Activated CD4-positive, alpha-beta T cell treated with anti-CD3 and anti-CD28 coated beads, Interleukin-2, amount 50 U/mL, for 16 hours (primary cell): ENCODE measurements at regions not wholly inside any gene's neighbourhood (a gene's known extent, or its start where the extent isn't known, plus 50 kb on each side); places are given as distances from the start of the nearest gene placed in this dataset.
"Not testable (repeated sequence)": the region's sequence is repeated elsewhere in the genome, so short reads cannot be mapped to it uniquely, and the experiment has no call there.

ENCODE experiments used
- DNase-seq: peaks from one replicate; pipeline ENCODE4 v3.0.0-alpha.2; 2020

DNA sequence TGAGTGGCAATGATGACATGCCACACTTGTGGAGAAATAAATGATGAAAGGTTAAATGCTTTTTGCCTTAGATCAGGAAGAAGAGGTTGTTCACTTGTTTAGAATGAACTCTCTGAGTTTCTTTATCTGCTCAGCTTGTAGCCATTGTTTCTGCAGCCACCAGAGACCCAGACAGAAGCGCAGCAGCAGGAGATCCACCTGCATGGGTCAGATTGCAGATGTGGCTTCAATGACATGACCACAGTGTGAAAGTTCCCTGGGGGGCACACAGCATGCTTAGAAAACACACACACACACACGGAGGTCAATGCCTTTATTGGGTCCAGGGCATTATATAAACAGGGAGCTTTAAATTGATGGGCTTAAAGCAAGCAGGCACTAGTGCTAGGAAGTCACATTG, 129.0 kb upstream of the ZNF658 start:
- not testable (repeated sequence) for DNase-seq

DNA sequence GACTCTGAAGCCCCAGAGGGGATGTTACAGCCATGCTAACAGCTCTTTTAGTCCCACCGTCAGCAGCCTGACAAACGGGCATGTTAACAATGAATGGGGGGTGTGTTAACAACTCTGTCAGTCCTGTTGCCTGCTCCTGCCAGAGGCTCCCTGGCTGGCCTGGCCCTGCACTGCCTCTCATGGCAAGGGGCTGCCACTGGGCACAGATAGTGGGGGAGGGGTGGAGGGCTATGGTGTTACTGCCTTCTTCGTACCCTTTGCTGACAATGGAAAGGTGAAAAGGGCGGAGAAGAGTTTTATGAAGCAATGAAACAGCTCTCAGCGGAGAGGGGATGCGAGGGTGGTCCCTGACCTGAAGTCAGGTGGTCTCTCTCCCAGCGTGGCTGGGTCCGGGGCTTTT, 125.9 kb upstream of the ZNF658 start:
- DNase-seq: not testable (repeated sequence)

DNA sequence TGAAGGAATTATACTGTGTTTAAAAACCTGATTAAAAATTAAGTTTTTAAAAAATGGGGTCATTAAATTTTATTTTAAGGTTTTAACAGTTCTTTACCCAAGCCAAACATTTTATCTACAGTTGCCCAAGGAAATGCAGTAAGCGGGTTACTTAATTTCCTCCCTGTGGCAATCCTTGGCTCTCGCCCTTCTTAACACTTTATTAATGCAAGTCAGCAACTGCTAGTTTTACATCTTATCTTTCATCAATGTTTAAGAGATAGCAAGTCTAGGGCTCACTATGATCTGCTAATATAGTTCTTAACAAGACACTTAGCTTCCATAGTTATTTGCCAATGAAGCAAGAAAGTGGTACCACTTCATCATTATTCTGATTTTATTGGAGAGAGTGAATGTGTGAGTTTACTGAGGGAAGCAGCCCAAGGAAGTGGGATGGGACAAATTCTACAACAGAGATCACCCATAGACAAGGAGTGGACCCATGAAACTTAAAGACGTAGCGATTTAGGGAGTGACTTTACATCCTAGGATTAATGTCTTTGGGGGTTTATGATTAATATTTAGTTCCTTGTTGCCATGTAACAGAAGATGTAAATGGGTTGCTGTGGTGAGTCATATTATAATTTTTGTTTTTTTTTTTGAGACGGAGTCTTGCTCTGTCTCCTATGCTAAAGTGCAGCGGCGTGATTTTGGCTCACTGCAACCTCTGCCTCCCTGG, 120.4 kb upstream of the ZNF658 start:
- DNase-seq: not testable (repeated sequence)

DNA sequence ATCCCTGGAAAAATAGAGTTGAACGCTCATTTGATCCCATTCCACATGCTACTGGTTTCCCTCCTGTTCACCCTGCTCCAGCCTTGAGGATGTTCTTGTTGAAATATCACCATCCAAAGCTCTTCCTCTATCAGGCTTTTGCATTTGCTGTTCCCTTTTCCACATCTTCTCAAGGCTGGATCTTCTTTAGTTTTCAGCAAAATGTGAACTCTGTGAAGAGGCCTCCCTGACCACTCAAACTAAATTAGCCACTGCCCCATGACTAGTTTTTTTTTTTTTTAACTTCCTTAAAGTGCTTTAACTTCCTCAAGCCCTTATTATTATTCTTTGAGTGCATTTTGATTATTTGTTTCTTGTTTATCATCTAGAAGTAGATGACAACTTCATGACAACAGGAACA, 119.3 kb upstream of the ZNF658 start:
- DNase-seq: not testable (repeated sequence)

DNA sequence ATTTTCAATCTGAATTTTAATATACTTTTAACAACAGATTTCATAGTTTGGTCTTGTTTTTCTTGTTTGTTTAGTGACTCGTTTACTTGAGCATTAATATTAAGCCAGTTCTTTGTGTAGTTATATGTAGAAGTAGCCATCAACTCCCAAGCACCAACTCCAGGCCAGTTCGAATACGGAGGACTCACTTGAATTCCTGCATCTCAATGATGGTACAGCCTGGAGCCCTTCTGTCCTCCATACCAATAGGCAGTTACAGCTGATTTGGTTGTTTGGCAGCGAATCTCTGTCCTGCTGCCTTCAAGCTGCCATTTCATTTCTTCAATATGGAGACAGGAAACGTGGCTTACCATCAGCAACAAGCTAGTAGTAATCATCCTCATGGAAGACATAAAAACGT, 118.5 kb upstream of the ZNF658 start:
- not testable (repeated sequence) for DNase-seq

DNA sequence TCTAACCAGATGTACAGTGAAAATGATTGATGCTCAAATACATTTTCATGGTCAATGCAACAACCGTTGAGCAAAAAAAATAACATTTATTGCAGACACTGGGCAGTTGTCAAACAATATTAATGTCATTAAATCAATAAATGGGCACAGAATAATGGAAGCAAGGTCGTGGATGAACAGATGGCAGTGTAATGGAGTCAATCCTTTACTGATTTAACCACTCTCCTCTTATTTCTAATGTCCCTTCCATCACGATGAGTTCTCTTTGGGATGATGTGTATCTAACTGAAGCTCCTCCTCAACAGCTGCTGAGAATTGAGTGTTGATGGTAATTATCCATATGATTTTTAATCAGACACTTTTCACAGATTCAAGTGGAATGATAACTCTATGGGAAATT, 114.9 kb upstream of the ZNF658 start:
- not testable (repeated sequence) for DNase-seq

DNA sequence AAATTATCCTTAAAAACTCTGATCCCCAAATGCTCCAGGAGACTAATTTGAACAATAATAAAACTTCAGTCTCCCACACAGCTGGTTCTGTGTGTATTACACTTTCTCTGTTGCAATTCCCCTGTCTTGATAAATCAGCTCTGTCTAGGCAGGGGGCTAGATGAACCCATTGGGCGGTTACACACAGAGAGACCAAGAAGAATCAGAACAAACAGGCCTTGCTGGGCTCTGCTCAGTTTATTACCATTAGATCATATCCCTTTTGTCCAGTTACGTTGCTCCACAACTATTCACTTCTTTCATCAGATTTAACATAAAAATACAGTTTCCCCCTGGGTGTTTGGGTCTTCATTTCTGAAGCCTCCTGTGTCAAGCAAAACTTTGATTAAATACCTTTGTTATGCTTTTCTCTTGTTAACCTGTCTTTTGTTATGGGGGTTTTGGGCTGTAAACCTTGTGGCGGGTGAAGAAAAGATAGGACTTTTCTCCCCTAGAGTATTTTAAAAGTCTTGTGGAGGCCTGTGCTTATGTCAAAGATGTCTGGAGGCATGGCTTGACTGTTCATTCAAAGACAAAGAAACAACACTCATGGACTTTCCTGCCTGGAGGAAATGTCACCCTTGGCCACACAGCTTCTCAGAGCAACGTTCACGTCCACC, 109.3 kb upstream of the ZNF658 start:
- DNase-seq: not testable (repeated sequence)

DNA sequence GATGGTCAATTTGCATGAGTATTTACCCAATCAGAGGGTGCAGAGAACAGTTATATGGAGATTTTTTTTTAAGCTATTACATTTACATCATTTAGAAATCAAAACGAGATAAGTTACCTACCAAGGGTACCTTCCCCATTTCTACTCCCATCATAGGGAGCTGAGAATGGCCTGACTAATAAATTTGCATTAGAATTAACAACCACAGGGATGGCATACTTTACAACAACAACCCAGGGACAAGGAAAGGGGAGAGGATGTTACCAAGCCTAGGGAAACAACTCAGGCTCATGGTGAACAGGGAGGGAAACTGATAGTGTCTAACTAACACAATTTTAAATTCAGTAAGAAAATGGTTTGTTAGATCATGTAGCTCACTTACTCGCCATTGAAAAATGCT, 105.8 kb upstream of the ZNF658 start:
- DNase-seq: not testable (repeated sequence)

DNA sequence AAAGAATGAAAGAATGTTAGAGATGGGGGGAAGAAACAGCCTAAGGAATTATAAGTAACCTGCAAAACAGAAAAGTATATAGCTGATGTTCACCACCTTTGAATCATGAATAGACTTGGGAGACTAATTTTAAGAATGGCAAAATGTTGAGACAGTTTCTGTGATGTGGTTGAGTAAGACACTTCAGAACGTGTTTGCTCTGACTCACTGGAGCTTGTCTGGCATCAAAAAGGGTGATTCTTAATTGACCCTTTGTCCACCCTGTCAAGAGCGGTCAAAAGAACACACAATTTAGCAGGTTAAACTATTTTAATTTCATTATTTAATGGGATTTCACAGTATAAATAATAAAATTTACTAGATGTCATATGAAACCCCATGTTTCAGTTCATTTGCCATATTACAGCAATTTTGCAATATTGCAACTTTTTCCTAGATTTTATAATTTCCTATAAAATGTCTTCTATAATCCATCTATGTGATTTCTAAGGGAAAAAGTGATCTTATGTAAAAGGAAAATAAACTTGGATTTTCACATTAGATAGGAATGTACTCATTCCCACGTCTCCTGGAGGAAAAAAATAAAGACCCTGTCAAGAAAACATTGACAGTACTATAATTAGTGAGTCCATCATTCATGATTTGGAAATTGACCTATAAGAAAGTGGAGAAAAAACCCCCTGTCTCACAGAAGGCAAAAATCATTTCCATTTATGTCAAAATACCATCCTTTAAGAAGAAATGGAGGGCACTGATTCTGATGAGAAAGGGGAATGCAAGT, 104.6 kb upstream of the ZNF658 start:
- DNase-seq: not testable (repeated sequence)

DNA sequence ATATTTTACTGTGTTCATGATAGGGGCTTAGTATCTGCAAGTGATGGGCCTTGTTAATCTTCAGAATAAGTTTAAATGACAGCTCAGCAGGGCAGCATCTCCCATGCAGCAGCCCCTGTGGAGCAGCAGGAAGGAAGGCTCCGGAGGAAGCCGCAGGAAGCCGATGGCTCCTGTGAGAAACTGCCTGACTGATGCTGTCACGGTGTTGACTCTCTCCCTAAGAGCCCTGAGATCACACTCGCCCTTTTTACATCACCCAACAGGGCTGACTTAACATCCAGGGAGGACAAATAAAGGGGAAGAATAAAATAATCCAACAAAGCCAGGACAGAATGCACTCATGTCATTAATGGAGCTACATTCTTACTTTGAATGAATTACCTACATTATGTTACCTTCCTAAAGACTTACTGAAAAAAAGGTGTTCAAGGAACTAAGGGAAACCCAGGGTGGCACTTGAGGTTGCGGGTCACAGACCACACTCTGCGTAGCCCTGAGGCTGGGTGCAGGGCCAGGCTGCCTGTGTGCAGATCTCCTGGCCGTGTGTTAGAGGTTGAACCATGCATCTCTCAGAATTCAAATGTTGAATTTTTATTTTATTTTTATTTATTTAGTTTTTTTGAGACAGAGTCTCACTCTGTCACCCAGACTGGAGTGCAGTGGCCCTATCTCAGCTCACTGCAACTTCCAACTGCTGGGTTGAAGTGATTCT, 102.5 kb upstream of the ZNF658 start:
- DNase-seq: not testable (repeated sequence)

DNA sequence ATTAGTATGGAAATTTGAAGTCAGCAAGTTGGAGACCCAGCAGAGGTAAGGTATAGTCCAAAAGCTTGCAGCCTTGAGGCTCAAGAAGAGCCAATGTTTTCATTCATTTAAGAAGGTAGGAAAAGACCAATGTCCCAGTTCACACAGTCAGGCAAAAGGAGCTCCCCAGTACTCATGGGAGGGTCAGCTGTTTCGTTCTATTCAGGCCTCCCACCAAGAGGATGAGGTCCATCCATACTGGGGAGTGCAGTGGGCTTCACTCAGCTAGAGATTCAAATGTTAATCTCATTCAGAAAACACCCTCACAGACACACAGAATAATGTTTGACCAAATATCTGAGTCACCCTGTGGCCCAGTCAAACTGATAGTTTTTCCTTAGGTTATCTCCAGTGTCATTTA, 96.9 kb upstream of the ZNF658 start:
- DNase-seq: not testable (repeated sequence)

DNA sequence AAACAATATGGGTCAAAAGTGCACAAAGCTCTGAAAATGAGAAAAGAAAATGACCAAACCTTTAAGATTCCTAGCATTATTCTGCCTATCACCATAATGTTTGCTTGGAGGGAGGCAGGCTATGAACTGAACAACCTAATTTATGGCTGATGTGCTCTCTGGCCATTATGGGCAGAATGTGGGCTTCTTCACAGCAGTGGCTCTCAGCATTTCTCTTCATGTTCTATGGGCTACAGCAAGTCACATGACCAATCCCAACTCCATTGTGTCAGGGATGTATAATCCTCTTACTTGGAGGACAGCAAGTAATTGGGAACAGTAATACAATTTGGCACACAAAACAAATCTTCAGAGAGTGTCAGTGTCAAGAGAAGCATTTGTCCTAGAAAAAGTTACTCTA, 90.3 kb upstream of the ZNF658 start:
- DNase-seq: not testable (repeated sequence)

DNA sequence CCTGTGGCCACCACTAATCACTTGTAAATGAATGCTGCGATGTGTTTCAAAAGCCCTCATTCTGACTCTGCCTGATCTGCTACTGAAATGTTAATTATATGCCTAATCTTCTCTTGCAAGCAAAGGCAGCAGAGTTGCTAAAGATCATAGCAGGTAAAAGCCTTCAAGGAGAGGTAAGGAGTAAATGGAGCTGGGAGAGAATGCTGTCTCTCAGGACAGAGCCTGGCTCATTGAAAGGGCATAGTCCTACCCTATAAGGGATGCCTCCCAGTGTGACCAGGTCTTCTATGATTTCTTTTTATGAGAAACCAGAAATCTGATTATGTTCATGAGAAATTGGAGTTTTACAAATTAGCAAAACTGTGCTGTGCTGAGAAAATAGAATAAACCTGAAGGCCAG, 88.2 kb upstream of the ZNF658 start:
- not testable (repeated sequence) for DNase-seq

DNA sequence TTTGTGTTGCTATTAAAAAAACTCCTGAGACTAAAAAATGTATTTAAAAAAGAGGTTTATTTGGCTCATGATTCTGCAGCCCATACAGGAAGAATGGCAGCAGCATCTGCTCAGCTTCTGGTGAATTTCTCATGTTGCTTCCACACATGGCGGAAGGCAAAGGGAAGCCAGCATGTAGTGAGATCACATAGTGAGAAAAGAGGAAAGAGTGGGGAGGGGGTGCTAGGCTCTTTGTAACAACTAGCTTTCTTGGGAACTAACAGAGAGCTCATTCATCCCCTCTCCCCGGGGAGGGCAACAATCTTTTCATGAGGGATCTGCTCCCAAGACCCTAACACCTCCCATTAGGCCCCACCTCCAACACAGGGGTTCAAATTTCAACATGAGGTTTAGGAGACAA, 87.6 kb upstream of the ZNF658 start:
- DNase-seq: not testable (repeated sequence)

DNA sequence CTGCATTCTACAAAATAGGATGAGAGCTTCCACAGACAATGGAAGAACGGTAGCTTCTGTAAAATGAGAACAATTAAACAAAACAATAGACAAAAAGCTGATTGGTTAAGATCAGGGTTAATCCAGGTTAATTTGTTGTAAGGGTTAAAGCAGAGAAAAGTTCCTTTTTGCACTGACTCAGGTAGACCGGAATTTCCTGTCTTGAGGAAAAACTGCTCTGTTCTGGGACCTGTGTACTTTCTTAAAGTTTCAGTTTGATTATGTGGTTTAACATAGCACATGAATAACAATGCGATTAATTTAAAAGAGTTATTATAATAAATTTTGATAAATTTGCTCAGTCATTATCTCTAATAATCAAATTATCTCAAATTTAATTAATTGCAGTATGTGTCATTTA, 86.5 kb upstream of the ZNF658 start:
- not testable (repeated sequence) for DNase-seq

DNA sequence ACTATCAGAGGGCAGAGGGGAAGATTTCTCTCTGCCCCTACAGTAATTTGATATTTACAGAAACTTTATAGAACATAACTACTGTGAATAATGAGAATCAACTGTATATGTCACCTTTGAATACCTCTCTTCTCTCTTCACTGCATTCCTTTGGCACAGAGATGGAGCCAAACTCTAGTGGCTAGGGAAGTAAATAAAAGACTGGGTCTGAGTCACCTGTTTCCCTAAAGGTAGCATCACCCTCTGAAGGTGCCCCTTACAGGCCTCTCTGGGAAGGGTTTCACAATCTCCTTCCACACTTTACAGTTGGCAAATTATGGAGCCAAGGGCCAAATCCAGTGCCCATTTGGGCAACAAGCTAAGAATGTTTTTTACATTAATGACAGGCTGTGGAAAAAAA, 81.0 kb upstream of the ZNF658 start:
- not testable (repeated sequence) for DNase-seq

DNA sequence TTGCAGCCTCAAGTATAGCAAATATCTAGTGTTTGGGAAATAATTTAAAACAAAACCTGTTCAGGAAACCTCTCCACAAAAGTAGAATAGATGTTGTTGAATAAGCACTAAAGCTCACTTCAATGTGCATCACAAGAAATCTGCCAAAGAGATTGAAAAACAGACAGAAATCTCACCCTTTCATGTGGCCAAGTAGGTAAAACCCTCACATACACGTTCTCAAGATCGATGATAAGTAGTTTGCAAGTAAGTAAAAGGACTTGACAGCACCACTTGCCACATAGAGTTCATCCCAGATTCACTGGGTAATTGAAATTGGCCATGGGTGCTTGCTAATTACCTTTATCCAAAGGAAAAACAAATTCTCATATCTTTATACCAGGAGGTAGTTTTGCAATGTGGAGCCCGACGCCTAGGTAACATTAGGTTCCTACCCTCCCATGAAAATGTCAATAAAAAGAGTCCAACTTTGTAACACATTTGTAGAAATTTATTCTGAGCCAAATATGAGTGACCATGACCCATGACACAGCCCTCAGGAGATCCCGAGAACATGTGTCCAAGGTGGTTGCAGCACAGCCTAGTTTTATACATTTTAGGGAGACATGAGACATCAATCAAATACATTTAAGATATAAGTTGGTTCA, 80.4 kb upstream of the ZNF658 start:
- not testable (repeated sequence) for DNase-seq

DNA sequence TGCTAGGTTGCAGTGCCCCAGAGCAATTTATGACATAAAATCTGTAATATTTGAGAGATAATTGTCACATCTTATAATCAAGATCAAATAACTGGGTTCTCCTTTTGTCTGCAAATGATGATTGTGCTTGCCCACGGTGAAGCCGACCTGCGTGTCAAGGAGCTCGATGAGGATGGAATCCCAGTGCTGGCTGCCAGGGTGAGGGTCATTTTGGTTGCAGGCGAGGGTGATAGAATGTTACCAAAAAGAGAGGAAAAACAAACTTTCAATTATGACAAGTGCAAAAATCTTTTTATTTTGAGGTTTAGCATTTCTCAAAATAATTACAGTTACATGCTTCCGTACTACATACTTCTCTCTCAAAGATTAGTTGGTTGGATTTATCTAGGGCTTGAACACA, 76.4 kb upstream of the ZNF658 start:
- DNase-seq: not testable (repeated sequence)

DNA sequence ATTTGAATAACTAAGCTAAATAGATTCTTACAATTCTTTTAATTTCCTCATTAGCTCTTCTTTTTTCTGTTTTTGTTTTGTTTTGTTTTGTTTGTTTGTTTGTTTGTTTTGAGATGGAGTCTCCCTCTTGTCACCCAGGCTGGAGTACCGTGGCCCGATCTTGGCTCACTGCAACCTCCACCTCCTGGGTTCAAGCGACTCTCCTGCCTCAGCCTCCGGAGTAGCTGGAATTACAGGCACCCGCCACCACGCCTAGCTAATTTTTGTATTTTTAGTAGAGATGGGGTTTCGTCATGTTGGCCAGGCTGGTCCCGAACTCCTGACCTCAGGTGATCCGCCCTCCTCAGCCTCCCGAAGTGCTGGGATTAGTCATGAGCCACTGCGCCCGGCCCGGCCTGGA, 70.7 kb upstream of the ZNF658 start:
- not testable (repeated sequence) for DNase-seq

DNA sequence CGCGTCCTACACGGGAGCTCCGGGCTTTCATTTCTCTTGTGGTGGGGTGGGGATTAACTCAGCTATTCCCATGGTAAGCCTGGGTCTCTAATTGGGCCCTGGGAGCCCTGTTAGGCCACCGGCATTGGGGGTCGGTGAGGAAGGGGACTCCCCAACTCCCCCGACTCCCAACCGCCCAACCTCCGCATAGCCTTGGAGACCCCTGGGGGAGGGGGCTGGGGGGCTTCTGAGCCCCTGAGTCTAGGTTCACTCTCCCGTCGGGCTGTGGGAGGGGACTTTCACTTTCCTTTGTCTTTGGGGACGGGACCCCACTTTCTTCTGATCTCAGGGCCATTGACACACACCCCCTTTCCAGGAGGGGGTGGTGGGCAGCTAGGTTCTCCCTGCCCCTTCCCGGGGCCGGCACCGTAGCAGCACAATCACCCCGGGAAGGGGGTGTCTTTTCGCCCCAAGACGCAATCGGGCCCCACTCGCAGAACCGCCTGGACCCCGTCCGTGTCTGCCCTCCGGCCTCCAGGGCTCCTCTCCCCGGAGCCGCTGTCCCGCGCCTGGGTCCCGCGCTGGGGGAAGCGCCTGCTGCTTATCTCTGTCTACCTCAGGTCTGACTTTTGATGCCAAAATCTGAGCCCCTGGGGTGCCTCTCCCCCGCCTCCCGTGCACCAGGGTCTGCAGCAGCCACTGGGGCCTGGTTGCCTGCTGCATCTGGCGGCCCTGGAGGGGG, 69.6 kb upstream of the ZNF658 start:
- DNase-seq: not testable (repeated sequence)

DNA sequence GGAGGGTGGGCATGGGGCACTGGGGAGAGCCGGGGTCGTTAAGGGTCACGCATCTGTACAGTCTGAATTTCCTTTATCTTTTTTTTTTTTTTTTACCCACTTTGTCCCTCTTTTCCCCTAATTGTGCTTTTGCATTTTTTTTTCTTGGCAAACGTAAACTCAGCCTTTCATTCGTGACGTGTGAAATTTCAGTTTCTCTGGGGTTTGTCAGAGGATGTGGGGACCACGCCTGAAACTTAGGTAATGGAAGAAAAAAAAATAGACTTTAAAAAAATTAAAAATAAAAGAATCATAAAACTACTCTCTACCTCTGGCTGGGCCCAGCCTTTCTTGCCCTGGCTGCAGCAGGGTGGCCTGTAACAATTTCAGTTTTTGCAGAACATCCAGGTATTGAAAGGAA, 68.3 kb upstream of the ZNF658 start:
- not testable (repeated sequence) for DNase-seq
